OCI-LY1 (cell line): ENCODE measurements at regions not wholly inside any gene's neighbourhood (a gene's known extent, or its start where the extent isn't known, plus 50 kb on each side); places are given as distances from the start of the nearest gene placed in this dataset.

Source experiments
- H2AFZ ChIP-seq: fragments of 200-600 bp; sonication (generic), shearing (Covaris generic); 2 replicates; pipeline ENCODE4 v1.6.0; 2014; ENCODE audit warnings: antibody characterized with exemption, mild to moderate bottlenecking, low read length
- H3F3A ChIP-seq: fragments of 200-600 bp; sonication (generic), shearing (Covaris generic); 2 replicates; pipeline ENCODE4 v1.6.0; 2014; ENCODE audit warnings: mild to moderate bottlenecking, antibody characterized with exemption, low read length, moderate library complexity; ENCODE audit not compliant: insufficient read depth
- H3K27ac ChIP-seq: fragments of 200-600 bp; sonication (generic); 2 replicates; pipeline ENCODE4 v1.5.1; 2014; ENCODE audit warnings: low read length, mixed run types, mild to moderate bottlenecking, low read depth; ENCODE audit not compliant: poor library complexity, severe bottlenecking
- H3K27me3 ChIP-seq: fragments of 200-600 bp; sonication (generic); 2 replicates; pipeline ENCODE4 v1.6.0; 2014; ENCODE audit warnings: antibody characterized with exemption, mild to moderate bottlenecking, low read length, moderate library complexity; ENCODE audit not compliant: insufficient read depth
- H3K36me3 ChIP-seq: fragments of 200-600 bp; sonication (generic); 2 replicates; pipeline ENCODE4 v1.6.1; 2014; ENCODE audit warnings: mild to moderate bottlenecking, antibody characterized with exemption, low read length, moderate library complexity, mixed read lengths; ENCODE audit not compliant: insufficient read depth
- H3K4me1 ChIP-seq: fragments of 200-600 bp; sonication (generic); 2 replicates; pipeline ENCODE4 v1.5.1; 2014; ENCODE audit warnings: mild to moderate bottlenecking, low read length, moderate library complexity; ENCODE audit not compliant: insufficient read depth, severe bottlenecking
- H3K4me2 ChIP-seq: fragments of 200-600 bp; sonication (generic), shearing (Covaris generic); 2 replicates; pipeline ENCODE4 v1.6.1; 2014; ENCODE audit warnings: low read length
- H3K4me3 ChIP-seq: fragments of 200-600 bp; sonication (generic); 2 replicates; pipeline ENCODE4 v1.5.1; 2014; ENCODE audit warnings: low read length, low read depth, mild to moderate bottlenecking, mixed read lengths; ENCODE audit not compliant: poor library complexity, severe bottlenecking
- H3K79me2 ChIP-seq: fragments of 200-600 bp; shearing (Covaris generic); 2 replicates; pipeline ENCODE4 v1.6.1; 2016; ENCODE audit warnings: mixed run types, low read length, mixed read lengths; ENCODE audit not compliant: insufficient read depth
- H3K9ac ChIP-seq: fragments of 200-600 bp; sonication (generic), shearing (Covaris generic); 2 replicates; pipeline ENCODE4 v1.6.1; 2014; ENCODE audit warnings: mild to moderate bottlenecking, low read length, mixed read lengths
- H3K9me2 ChIP-seq: fragments of 200-600 bp; sonication (generic), shearing (Covaris generic); 2 replicates; pipeline ENCODE4 v1.6.1; 2014; ENCODE audit warnings: low read depth, mild to moderate bottlenecking, low read length, mixed read lengths
- H3K9me3 ChIP-seq: fragments of 200-600 bp; shearing (Covaris generic); 2 replicates; pipeline ENCODE4 v1.6.1; 2014; ENCODE audit warnings: low read length, mixed read lengths
- H4K20me1 ChIP-seq: fragments of 200-600 bp; sonication (generic), shearing (Covaris generic); 2 replicates; pipeline ENCODE4 v1.6.0; 2016; ENCODE audit warnings: mild to moderate bottlenecking, low read length; ENCODE audit not compliant: insufficient read depth
- CTCF ChIP-seq: fragments of 200-600 bp; sonication (generic), shearing (Covaris generic); IDR thresholded peaks from 2 replicates; pipeline ENCODE4 v1.5.1; 2017; ENCODE audit warnings: mild to moderate bottlenecking, antibody characterized with exemption, low read length, moderate library complexity, mixed read lengths
- EZH2 ChIP-seq: fragments of 200-600 bp; sonication (generic), shearing (Covaris generic); IDR thresholded peaks from 2 replicates; pipeline ENCODE4 v1.8.0; 2017; ENCODE audit warnings: borderline replicate concordance, mixed run types, mild to moderate bottlenecking, antibody characterized with exemption, low read length, moderate library complexity, mixed read lengths

- Histone ChIP-seq H3K9ac (no peak overlapping the region), H3K9me3 (no peaks in the 10 kb centered on the region), H2AFZ (no peak overlapping the region), H3K36me3 (no peaks in the 10 kb centered on the region), H3K9me2 (no peaks in the 10 kb centered on the region), H3K27ac (no peak overlapping the region), H3K4me3 (no peak overlapping the region), H4K20me1 (no peaks in the 10 kb centered on the region), H3K79me2 (no peaks in the 10 kb centered on the region), H3K4me1 (no peaks in the 10 kb centered on the region), H3K4me2 (no peak overlapping the region), H3F3A (no peaks in the 10 kb centered on the region), H3K27me3 (no peaks in the 10 kb centered on the region)
- TF ChIP-seq CTCF = no peak
- no peak for TF ChIP-seq EZH2
Observed at GRCh38 chr2:142462306-142462705, 331.5 kb upstream of the LRP1B start.

GRCh38 chr2:142445551-142446072, 314.8 kb upstream of the LRP1B start:
- no peaks in the 10 kb centered on the region for H3K79me2 ChIP-seq
- H3K4me2 ChIP-seq = no peak overlapping the region
- no peaks in the 10 kb centered on the region for H3K4me1 ChIP-seq
- no peaks in the 10 kb centered on the region for H3K27me3 ChIP-seq
- H3K9ac ChIP-seq = no peak overlapping the region
- no peak overlapping the region for H3K4me3 ChIP-seq
- no peaks in the 10 kb centered on the region for H3F3A ChIP-seq
- H3K27ac ChIP-seq = no peak overlapping the region
- no peaks in the 10 kb centered on the region for H4K20me1 ChIP-seq
- H2AFZ ChIP-seq = no peak overlapping the region
- H3K9me2 ChIP-seq = no peaks in the 10 kb centered on the region
- H3K36me3 ChIP-seq = no peaks in the 10 kb centered on the region
- no peaks in the 10 kb centered on the region for H3K9me3 ChIP-seq
- TF ChIP-seq EZH2 (no peak), CTCF (no peak)

- Histone ChIP-seq H4K20me1 (no peaks in the 10 kb centered on the region), H3K4me1 (no peaks in the 10 kb centered on the region), H3K27ac (no peak overlapping the region), H3K27me3 (no peaks in the 10 kb centered on the region), H3K4me3 (no peak overlapping the region), H2AFZ (no peak overlapping the region), H3F3A (no peaks in the 10 kb centered on the region), H3K9ac (no peak overlapping the region), H3K9me3 (no peaks in the 10 kb centered on the region), H3K36me3 (no peaks in the 10 kb centered on the region), H3K9me2 (no peaks in the 10 kb centered on the region), H3K79me2 (no peaks in the 10 kb centered on the region), H3K4me2 (no peak overlapping the region)
- TF ChIP-seq EZH2 (no peak), CTCF (no peak)
Observed at GRCh38 chr2:142445023-142445422, 314.2 kb upstream of the LRP1B start.
